H1 (cell line): ENCODE measurements at regions not wholly inside any gene's neighbourhood (a gene's known extent, or its start where the extent isn't known, plus 50 kb on each side); places are given as distances from the start of the nearest gene placed in this dataset.

ENCODE experiments used
- CTCF ChIA-PET: fragments of 300-600 bp; sonication (Branson Sonifier 250); formaldehyde crosslinking; loops from one replicate; lab custom pipeline; 2021; ENCODE audit not compliant: partially characterized antibody; lab: Charles Lee
- POLR2A ChIA-PET: fragments of 300-600 bp; sonication (Branson Sonifier 250); formaldehyde crosslinking; loops from one replicate; lab custom pipeline; 2021; ENCODE audit warnings: inconsistent platforms; ENCODE audit not compliant: partially characterized antibody; lab: Charles Lee
- DNase-seq, 2 experiments: peaks; one replicate each; pipeline versions ENCODE4 v3.0.0 to v3.0.0-alpha.2; 2010 to 2022; ENCODE audit warnings: low spot score in 2 of 2, low read depth in 1 of 2, mixed read lengths in 1 of 2
- FAIRE-seq: peaks from 2 replicates; lab custom pipeline; 2011; peaks lifted over from hg19 to GRCh38; lab: Jason Lieb, UNC
- H2AFZ ChIP-seq: 2 replicates; pipeline ENCODE4 v1.8.1; 2012; ENCODE audit warnings: low read length, inconsistent platforms
- H2AK5ac ChIP-seq: 2 replicates; pipeline ENCODE4 v1.6.1; 2013; ENCODE audit warnings: low read depth, low read length
- H2BK120ac ChIP-seq: replicated peaks from 2 replicates; pipeline ENCODE3; 2013; ENCODE audit warnings: low read depth, low read length, inconsistent platforms
- H2BK12ac ChIP-seq: 2 replicates; pipeline ENCODE4 v1.6.1; 2013; ENCODE audit warnings: low read depth, low read length
- H2BK15ac ChIP-seq: 2 replicates; pipeline ENCODE4 v1.6.1; 2013; ENCODE audit warnings: low read length
- H2BK20ac ChIP-seq: 2 replicates; pipeline ENCODE4 v1.6.1; 2013; ENCODE audit warnings: low read length
- H2BK5ac ChIP-seq: 2 replicates; pipeline ENCODE4 v1.6.1; 2013; ENCODE audit warnings: low read depth, low read length
- H3K14ac ChIP-seq: 2 replicates; pipeline ENCODE4 v1.6.1; 2013; ENCODE audit warnings: inconsistent platforms; ENCODE audit not compliant: insufficient read length
- H3K18ac ChIP-seq: 2 replicates; pipeline ENCODE4 v1.6.1; 2013; ENCODE audit warnings: low read length; ENCODE audit errors: extremely low read depth
- H3K23ac ChIP-seq: 2 replicates; pipeline ENCODE4 v1.6.1; 2013; ENCODE audit warnings: inconsistent platforms; ENCODE audit not compliant: insufficient read length
- H3K23me2 ChIP-seq: 2 replicates; pipeline ENCODE4 v1.6.1; 2013; ENCODE audit warnings: low read depth, low read length
- H3K27ac ChIP-seq: 2 replicates; pipeline ENCODE4 v1.6.1; 2011; ENCODE audit warnings: low read depth, low read length, inconsistent platforms
- H3K27me3 ChIP-seq, 4 experiments: replicated peaks in 1 of 4; 1 replicate in 1 of 4; 2 replicates in 3 of 4; pipeline versions ENCODE4 v1.6.1 to v1.8.1; 2011 to 2013; ENCODE audit warnings: low read length in 3 of 4, mild to moderate bottlenecking in 3 of 4, inconsistent platforms in 2 of 4, mixed read lengths in 2 of 4, moderate library complexity in 1 of 4; ENCODE audit not compliant: control insufficient read depth in 3 of 4, insufficient read depth in 3 of 4; ENCODE audit errors: extremely low read depth in 1 of 4
- H3K36me3 ChIP-seq, 4 experiments: 2 replicates each; pipeline versions ENCODE4 v1.6.1 to v1.8.1; 2011 to 2013; ENCODE audit warnings: mild to moderate bottlenecking in 4 of 4, low read length in 3 of 4, moderate library complexity in 2 of 4, control low read depth in 1 of 4, inconsistent platforms in 1 of 4; ENCODE audit not compliant: insufficient read depth in 4 of 4, control insufficient read depth in 2 of 4
- H3K4ac ChIP-seq: replicated peaks from 2 replicates; pipeline ENCODE3; 2013; ENCODE audit warnings: low read length, low read depth, mixed read lengths, inconsistent platforms; ENCODE audit not compliant: insufficient read length
- H3K4me1 ChIP-seq, 4 experiments: replicated peaks in 1 of 4; 1 replicate in 1 of 4; 2 replicates in 3 of 4; pipeline versions ENCODE4 v1.6.1 to v1.8.1; 2011 to 2013; ENCODE audit warnings: low read length in 3 of 4, inconsistent platforms in 2 of 4, mixed read lengths in 1 of 4; ENCODE audit not compliant: insufficient read depth in 4 of 4, control insufficient read depth in 3 of 4
- H3K4me2 ChIP-seq, 2 experiments: 2 replicates each; pipeline versions ENCODE4 v1.6.1 to v1.8.1; 2011 to 2013; ENCODE audit warnings: low read depth in 2 of 2, low read length in 2 of 2, control low read depth in 1 of 2, inconsistent platforms in 1 of 2, mild to moderate bottlenecking in 1 of 2; ENCODE audit not compliant: insufficient read depth in 1 of 2
- H3K4me3 ChIP-seq, 4 experiments: fragments of 200-600, 300-600 bp in 1 of 4; sonication (generic), shearing (Covaris generic), sonication (Bioruptor Twin) in 1 of 4; 2 replicates each; pipeline versions ENCODE4 v1.5.1 to v1.8.1; 2011 to 2016; ENCODE audit warnings: low read length in 4 of 4, low read depth in 3 of 4, control low read depth in 2 of 4, inconsistent platforms in 2 of 4, mild to moderate bottlenecking in 2 of 4, mixed read lengths in 1 of 4, moderate library complexity in 1 of 4; ENCODE audit not compliant: insufficient read depth in 2 of 4; ENCODE audit errors: extremely low read depth in 1 of 4
- H3K56ac ChIP-seq: replicated peaks from 2 replicates; pipeline ENCODE3; 2013; ENCODE audit warnings: low read depth, mild to moderate bottlenecking, mixed read lengths, low read length, inconsistent platforms; ENCODE audit not compliant: insufficient read length
- H3K79me1 ChIP-seq: 2 replicates; pipeline ENCODE4 v1.6.1; 2013; ENCODE audit warnings: low read depth, low read length, control low read depth
- H3K79me2 ChIP-seq, 2 experiments: 2 replicates each; pipeline versions ENCODE4 v1.6.1 to v1.8.1; 2012 to 2013; ENCODE audit warnings: low read length in 2 of 2, mild to moderate bottlenecking in 2 of 2, inconsistent platforms in 1 of 2; ENCODE audit not compliant: insufficient read depth in 2 of 2, control insufficient read depth in 1 of 2
- H3K9ac ChIP-seq, 4 experiments: replicated peaks in 1 of 4; 1 replicate in 1 of 4; 2 replicates in 3 of 4; pipeline versions ENCODE4 v1.6.1 to v1.8.1; 2011 to 2013; ENCODE audit warnings: low read depth in 3 of 4, low read length in 3 of 4, control low read depth in 2 of 4, mild to moderate bottlenecking in 2 of 4, moderate library complexity in 2 of 4, inconsistent platforms in 1 of 4; ENCODE audit errors: extremely low read depth in 1 of 4
- H3K9me3 ChIP-seq, 2 experiments: 2 replicates each; pipeline versions ENCODE4 v1.6.1 to v1.8.1; 2012 to 2013; ENCODE audit warnings: mild to moderate bottlenecking in 2 of 2, moderate library complexity in 2 of 2, control low read depth in 1 of 2, inconsistent platforms in 1 of 2, low read depth in 1 of 2, low read length in 1 of 2, mixed read lengths in 1 of 2; ENCODE audit not compliant: insufficient read depth in 2 of 2
- H4K20me1 ChIP-seq, 2 experiments: replicated peaks in 1 of 2; 2 replicates each; pipeline versions ENCODE3 to v1.8.1; 2011 to 2013; ENCODE audit warnings: inconsistent platforms in 2 of 2, low read length in 2 of 2, mild to moderate bottlenecking in 1 of 2; ENCODE audit not compliant: insufficient read depth in 2 of 2, control insufficient read depth in 1 of 2
- H4K5ac ChIP-seq: 2 replicates; pipeline ENCODE4 v1.6.1; 2013; ENCODE audit warnings: low read length, low read depth, mixed read lengths, inconsistent platforms; ENCODE audit not compliant: insufficient read length
- H4K8ac ChIP-seq: 2 replicates; pipeline ENCODE4 v1.8.0; 2013; ENCODE audit warnings: mild to moderate bottlenecking, moderate library complexity, low read length, inconsistent platforms; ENCODE audit not compliant: insufficient read depth; ENCODE audit errors: extremely low read depth
- H4K91ac ChIP-seq: replicated peaks from 2 replicates; pipeline ENCODE3; 2013; ENCODE audit warnings: low read length, mixed read lengths, inconsistent platforms; ENCODE audit not compliant: insufficient read length
- ATF3 ChIP-seq: IDR thresholded peaks from 2 replicates; pipeline ENCODE4 v1.6.1; 2011; ENCODE audit warnings: low read depth, mild to moderate bottlenecking, low read length; ENCODE audit not compliant: insufficient read depth
- FOSL1 ChIP-seq: IDR thresholded peaks from 2 replicates; pipeline ENCODE4 v1.6.1; 2011; ENCODE audit warnings: mild to moderate bottlenecking, low read depth, low read length, moderate library complexity; ENCODE audit not compliant: insufficient read depth
- HDAC6 ChIP-seq: IDR thresholded peaks from one replicate; pipeline ENCODE4 v1.7.1; 2012; ENCODE audit warnings: low read depth, mild to moderate bottlenecking, inconsistent platforms, low read length, moderate library complexity
- JUN ChIP-seq: IDR thresholded peaks from 2 replicates; pipeline ENCODE4 v1.6.1; 2011; ENCODE audit warnings: low read depth, mild to moderate bottlenecking, improper control_type of control experiment, low read length
- JUND ChIP-seq: IDR thresholded peaks from 2 replicates; pipeline ENCODE4 v1.6.1; 2011; ENCODE audit warnings: mild to moderate bottlenecking, improper control_type of control experiment, low read length
- POU5F1 ChIP-seq: IDR thresholded peaks from 2 replicates; pipeline ENCODE4 v1.6.1; 2011; ENCODE audit warnings: low read depth, mild to moderate bottlenecking, low read length, moderate library complexity
- ZNF274 ChIP-seq: IDR thresholded peaks from 2 replicates; pipeline ENCODE4 v1.7.0; 2012; ENCODE audit warnings: low read length, borderline replicate concordance; ENCODE audit errors: extremely low read depth
- WGBS, 2 experiments: shearing (Covaris generic) in 1 of 2; methylation state at CpG; one replicate each; pipeline versions ENCODE4 v1.1.6 to v1.1.7; 2013 to 2015; ENCODE audit warnings: low lambda C conversion rate in 2 of 2, mixed read lengths in 2 of 2, inconsistent platforms in 1 of 2, low coverage in 1 of 2, missing lambda C conversion rate in 1 of 2; ENCODE audit not compliant: insufficient replicate concordance in 2 of 2, insufficient coverage in 1 of 2, insufficient read length in 1 of 2; ENCODE audit errors: extremely low coverage in 1 of 2, missing lambda C conversion rate in 1 of 2; 5-methylcytosine and 5-hydroxymethylcytosine counted together

GRCh38 chr10:30170814-30171213, 111.4 kb upstream of the JCAD start:
- Histone ChIP-seq H4K5ac (no peak overlapping the region), H3K56ac (no peak overlapping the region), H3K4me2 (no peak overlapping the region), H3K9me3 (no peaks in the 10 kb centered on the region), H4K20me1 (no peaks in the 10 kb centered on the region), H3K79me2 (no peaks in the 10 kb centered on the region), H3K9ac (no peak overlapping the region), H3K4me1 (no peaks in the 10 kb centered on the region), H4K8ac (no peak overlapping the region), H3K18ac (no peak overlapping the region), H3K36me3 (no peaks in the 10 kb centered on the region), H3K23ac (no peak overlapping the region), H3K79me1 (no peaks in the 10 kb centered on the region), H3K27ac (no peak overlapping the region), H2BK120ac (no peak overlapping the region), H3K27me3 (no peaks in the 10 kb centered on the region), H3K23me2 (no peaks in the 10 kb centered on the region; the same call in 1 of the 2 replicates), H3K14ac (no peak overlapping the region), H2AK5ac (no peak overlapping the region), H2AFZ (no peak overlapping the region), H2BK20ac (no peak overlapping the region), H3K4me3 (no peak overlapping the region), H2BK12ac (no peak overlapping the region), H4K91ac (no peak overlapping the region), H2BK5ac (no peak overlapping the region), H3K4ac (no peak overlapping the region), H2BK15ac (no peak overlapping the region)
- ChIA-PET POLR2A (no interaction called here), CTCF (no interaction called here)
- FAIRE-seq (no peak), DNase-seq (no peak)
- no peak for TF ChIP-seq JUN
- TF ChIP-seq ZNF274 = no peak
- no peak for TF ChIP-seq FOSL1
- no peak for TF ChIP-seq POU5F1
- TF ChIP-seq HDAC6 = no peak
- TF ChIP-seq JUND = no peak
- no peak for TF ChIP-seq ATF3
- 92% methylated on average over 3 of the region's 3 CpGs; no CpG with 5 or more reads in 1 of the 2 experiments for WGBS, 2 experiments
